HepG2 (cell line): ENCODE measurements at regions not wholly inside any gene's neighbourhood (a gene's known extent, or its start where the extent isn't known, plus 50 kb on each side); places are given as distances from the start of the nearest gene placed in this dataset.

Experiments
- ATAC-seq: fragments of 200-7000 bp; cut with Tn5 transposase; 3 replicates; pipeline ENCODE4 v1.9.1; 2020; ENCODE audit warnings: mild to moderate bottlenecking, moderate library complexity
- BruUV-seq: library from RNA; stranded (reverse); fragments of 400-500 nt; replicated peaks from 2 replicates; lab custom pipeline; 2021; lab: Mats Ljungman, UMichigan
- CTCF ChIA-PET: fragments of 300-600 bp; formaldehyde crosslinking; extraction: SDS; loops from one replicate; lab custom pipeline; 2021; ENCODE audit warnings: low total read pairs, inconsistent platforms, low intra/inter-chr PET ratio; lab: Yijun Ruan, JAX
- POLR2A ChIA-PET: fragments of 350-600 bp; sonication (Branson Sonifier 250); formaldehyde crosslinking; loops from one replicate; lab custom pipeline; 2020; ENCODE audit warnings: antibody characterized with exemption, inconsistent platforms; lab: Yijun Ruan, JAX
- DNase-seq: peaks from one replicate; pipeline ENCODE4 v3.0.0-alpha.2; 2015; ENCODE audit warnings: low spot score
- FAIRE-seq: peaks from 3 replicates; lab custom pipeline; 2011; peaks lifted over from hg19 to GRCh38; lab: Jason Lieb, UNC
- H2AFZ ChIP-seq: one replicate; pipeline ENCODE4 v1.6.1; 2011; ENCODE audit warnings: low read length, inconsistent platforms
- H3K27ac ChIP-seq: fragments of 300-600 bp; 3 replicates; pipeline ENCODE4 v1.8.0; 2011; ENCODE audit warnings: mixed run types, mild to moderate bottlenecking, mixed read lengths, low read length, inconsistent platforms; ENCODE audit not compliant: insufficient read depth; ENCODE audit errors: extremely low read length
- H3K27me3 ChIP-seq, 2 experiments: fragments of 200-600 bp in 1 of 2; 2 replicates in 1 of 2; 3 replicates in 1 of 2; pipeline versions ENCODE4 v1.6.0 to v1.8.0; 2011; ENCODE audit warnings: low read length in 2 of 2, mild to moderate bottlenecking in 2 of 2, moderate library complexity in 2 of 2, inconsistent platforms in 1 of 2; ENCODE audit not compliant: insufficient read depth in 2 of 2, control insufficient read depth in 1 of 2
- H3K36me3 ChIP-seq, 2 experiments: fragments of 200-600 bp in 1 of 2; replicated peaks in 1 of 2; 2 replicates in 1 of 2; 3 replicates in 1 of 2; pipeline versions ENCODE4 v1.5.1 to v1.8.0; 2011; ENCODE audit warnings: low read length in 2 of 2, inconsistent platforms in 1 of 2; ENCODE audit not compliant: insufficient read depth in 2 of 2, control insufficient read depth in 1 of 2
- H3K4me1 ChIP-seq: 2 replicates; pipeline ENCODE4 v1.5.1; 2012; ENCODE audit warnings: low read length, inconsistent platforms; ENCODE audit not compliant: insufficient read depth
- H3K4me2 ChIP-seq: 2 replicates; pipeline ENCODE4 v1.6.0; 2011; ENCODE audit warnings: low read depth, low read length, inconsistent platforms
- H3K4me3 ChIP-seq, 3 experiments: fragments of 200-600 bp in 1 of 3; sonication (generic), shearing (Covaris generic) in 1 of 3; replicated peaks in 1 of 3; 2 replicates each; pipeline ENCODE4 v1.5.1; 2011 to 2016; ENCODE audit warnings: low read length in 3 of 3, inconsistent platforms in 2 of 3, low read depth in 2 of 3, mild to moderate bottlenecking in 2 of 3, control low read depth in 1 of 3, mixed read lengths in 1 of 3; ENCODE audit not compliant: insufficient read depth in 1 of 3
- H3K79me2 ChIP-seq: one replicate; pipeline ENCODE4 v1.6.1; 2011; ENCODE audit warnings: low read length, inconsistent platforms; ENCODE audit not compliant: insufficient read depth
- H3K9ac ChIP-seq: 2 replicates; pipeline ENCODE4 v1.6.0; 2011; ENCODE audit warnings: mild to moderate bottlenecking, low read depth, low read length, inconsistent platforms; ENCODE audit not compliant: insufficient read depth
- H3K9me3 ChIP-seq: 2 replicates; pipeline ENCODE4 v1.5.1; 2012; ENCODE audit warnings: mild to moderate bottlenecking, low read length
- H4K20me1 ChIP-seq: 2 replicates; pipeline ENCODE4 v1.6.0; 2011; ENCODE audit warnings: inconsistent platforms, mild to moderate bottlenecking, low read length, moderate library complexity; ENCODE audit not compliant: insufficient read depth
- ARHGAP35 ChIP-seq: sonication (generic); formaldehyde crosslinking; IDR thresholded peaks from 2 replicates; pipeline ENCODE4 v1.9.0; 2022; ENCODE audit warnings: mild to moderate bottlenecking, inconsistent platforms, moderate library complexity, missing genetic modification reagents, borderline replicate concordance
- FOXK1 ChIP-seq: sonication (generic); formaldehyde crosslinking; IDR thresholded peaks from 2 replicates; pipeline ENCODE4 v1.4.0; 2020; ENCODE audit warnings: low read depth, missing genetic modification reagents, borderline replicate concordance
- KAT7 ChIP-seq: IDR thresholded peaks from 2 replicates; pipeline ENCODE4 v1.6.1; 2018; ENCODE audit warnings: borderline replicate concordance, missing compliant biosample characterization
- MYPOP ChIP-seq: sonication (generic); formaldehyde crosslinking; IDR thresholded peaks from 2 replicates; pipeline ENCODE4 v1.8.1; 2023; ENCODE audit warnings: mild to moderate bottlenecking, moderate library complexity, missing genetic modification reagents
- NR2C2 ChIP-seq: sonication (generic); formaldehyde crosslinking; IDR thresholded peaks from 2 replicates; pipeline ENCODE4 v1.4.0; 2020; ENCODE audit warnings: missing genetic modification reagents, mild to moderate bottlenecking, moderate library complexity, borderline replicate concordance
- PHB2 ChIP-seq: fragments of 450-650 bp; IDR thresholded peaks from 2 replicates; pipeline ENCODE4 v1.6.1; 2018; ENCODE audit not compliant: partially characterized antibody
- RELA ChIP-seq: sonication (generic); formaldehyde crosslinking; IDR thresholded peaks from 2 replicates; pipeline ENCODE4 v1.4.0; 2020; ENCODE audit warnings: missing genetic modification reagents
- ZBTB7B ChIP-seq: sonication (generic); formaldehyde crosslinking; IDR thresholded peaks from 2 replicates; pipeline ENCODE4 v1.4.0; 2020; ENCODE audit warnings: missing genetic modification reagents
- ZFAT ChIP-seq: sonication (generic); formaldehyde crosslinking; conservative IDR thresholded peaks from 2 replicates; pipeline ENCODE4 v1.8.1; 2023; ENCODE audit warnings: missing genetic modification reagents, inconsistent platforms
- ZNF121 ChIP-seq: sonication (generic); formaldehyde crosslinking; IDR thresholded peaks from 2 replicates; pipeline ENCODE4 v1.5.0; 2020; ENCODE audit warnings: mild to moderate bottlenecking, missing genetic modification reagents
- ZNF318 ChIP-seq: sonication (generic); formaldehyde crosslinking; IDR thresholded peaks from 2 replicates; pipeline ENCODE4 v1.4.0; 2020; ENCODE audit warnings: mild to moderate bottlenecking, missing genetic modification reagents
- ZNF557 ChIP-seq: sonication (generic); formaldehyde crosslinking; IDR thresholded peaks from 2 replicates; pipeline ENCODE4 v1.4.0; 2020; ENCODE audit warnings: missing genetic modification reagents
- ZNF687 ChIP-seq: sonication (generic); formaldehyde crosslinking; IDR thresholded peaks from 2 replicates; pipeline ENCODE4 v1.5.1; 2020; ENCODE audit warnings: mild to moderate bottlenecking, missing genetic modification reagents, moderate library complexity
- WGBS: methylation state at CpG from one replicate; pipeline ENCODE4 v1.1.6; 2017; ENCODE audit warnings: low lambda C conversion rate; 5-methylcytosine and 5-hydroxymethylcytosine counted together
- in situ Hi-C: cut with HindIII; loops from 2 replicates; pipeline ENCODE4 v1.10.0; 2017; ENCODE audit warnings: low pct_unique_long_range_greater_than_20kb; ENCODE audit not compliant: extremely low pct_ligation_motif_present
- intact Hi-C: fragments of 100-400 bp; cut with micrococcal nuclease; formaldehyde crosslinking; loops from one replicate; pipeline ENCODE4 v1.10.0; 2022; ENCODE audit not compliant: unreplicated experiment

GRCh38 chr2:56117764-56118163 lies 66.0 kb upstream of the CCDC85A start:
- no TSS peak for BruUV-seq
- ChIA-PET POLR2A (no interaction called here), CTCF (no interaction called here)
- H3K9me3 ChIP-seq: no peaks in the 10 kb centered on the region
- no peak overlapping the region for H2AFZ ChIP-seq
- H3K9ac ChIP-seq: no peak overlapping the region
- H3K27ac ChIP-seq: no peak overlapping the region
- H3K4me3 ChIP-seq: no peak overlapping the region
- intact Hi-C loops: no loop called here
- no peaks in the 10 kb centered on the region for H4K20me1 ChIP-seq
- no peaks in the 10 kb centered on the region for H3K4me1 ChIP-seq
- H3K4me2 ChIP-seq: no peak overlapping the region
- peaks cover 0 to 12% of the 10 kb centered on the region in 2 experiments; a peak in 2 of 5 replicates for H3K27me3 ChIP-seq
- WGBS: 7% methylated on average over 4 of the region's 4 CpGs
- no peak for FAIRE-seq
- no peak for DNase-seq
- ATAC-seq: no peak
- H3K36me3 ChIP-seq: no peaks in the 10 kb centered on the region
- in situ Hi-C loops: no loop called here
- no peaks in the 10 kb centered on the region for H3K79me2 ChIP-seq
- TF ChIP-seq ZNF687 (CRISPR knock-in tag) (no peak), ZFAT (no peak), ZBTB7B (CRISPR knock-in tag) (no peak), FOXK1 (CRISPR knock-in tag) (no peak), PHB2 (no peak), ARHGAP35 (CRISPR knock-in tag) (no peak), ZNF318 (no peak), KAT7 (CRISPR knock-in tag) (no peak), RELA (CRISPR knock-in tag) (no peak), NR2C2 (CRISPR knock-in tag) (no peak), MYPOP (CRISPR knock-in tag) (no peak), ZNF557 (CRISPR knock-in tag) (no peak), ZNF121 (no peak)
